Kidney (tissue), 13 donors: ENCODE measurements at regions not wholly inside any gene's neighbourhood (a gene's known extent, or its start where the extent isn't known, plus 50 kb on each side); places are given as distances from the start of the nearest gene placed in this dataset.

Experiments
- DNase-seq, 5 donors: peaks; one replicate each; pipeline ENCODE4 v3.0.0-alpha.2; 2013 to 2020
- FAIRE-seq: peaks from 2 replicates; lab custom pipeline; 2012; peaks lifted over from hg19 to GRCh38; lab: Jason Lieb, UNC
- H3K27ac ChIP-seq, 2 donors: one replicate each; pipeline ENCODE4 v1.7.0; 2013; ENCODE audit warnings: low read depth in 2 of 2, low read length in 2 of 2, inconsistent platforms in 1 of 2
- H3K27me3 ChIP-seq: one replicate; pipeline ENCODE4 v1.7.1; 2013; ENCODE audit warnings: low read length, inconsistent platforms; ENCODE audit not compliant: control insufficient read depth, insufficient read depth
- H3K36me3 ChIP-seq, 3 donors: one replicate each; pipeline versions ENCODE4 v1.7.0 to v1.7.1; 2013; ENCODE audit warnings: low read length in 3 of 3, control low read depth in 1 of 3, inconsistent platforms in 1 of 3; ENCODE audit not compliant: insufficient read depth in 3 of 3, control insufficient read depth in 2 of 3
- H3K4me1 ChIP-seq, 3 donors: one replicate each; pipeline versions ENCODE4 v1.7.0 to v1.7.1; 2013; ENCODE audit warnings: low read length in 3 of 3, inconsistent platforms in 1 of 3, low read depth in 1 of 3; ENCODE audit not compliant: control insufficient read depth in 2 of 3, insufficient read depth in 2 of 3
- H3K4me3 ChIP-seq, 3 donors: one replicate each; pipeline versions ENCODE4 v1.7.0 to v1.8.1; 2013; ENCODE audit warnings: low read length in 3 of 3, control low read depth in 1 of 3, inconsistent platforms in 1 of 3
- H3K9ac ChIP-seq, 3 donors: one replicate each; pipeline versions ENCODE4 v1.7.0 to v1.7.1; 2013; ENCODE audit warnings: low read length in 3 of 3, control low read depth in 1 of 3, inconsistent platforms in 1 of 3
- H3K9me3 ChIP-seq, 3 donors: one replicate each; pipeline versions ENCODE4 v1.7.0 to v1.7.1; 2013; ENCODE audit warnings: low read length in 3 of 3, control low read depth in 1 of 3, inconsistent platforms in 1 of 3; ENCODE audit not compliant: control insufficient read depth in 2 of 3, insufficient read depth in 1 of 3
- intact Hi-C: fragments of 100-400 bp; cut with DNase I; formaldehyde crosslinking; loops from one replicate; pipeline ENCODE4 v1.11.1; 2022
- TF ChIP-seq, protein P1 (sequence below): IDR thresholded peaks from 3 replicates; pipeline ENCODE4 v1.5.1; 2012; ENCODE audit warnings: mild to moderate bottlenecking, moderate library complexity, borderline replicate concordance; ENCODE audit not compliant: insufficient read depth; ENCODE audit errors: extremely low read depth
- donor health status: control.
- donor health status: control.
- donor health status: control.
- donor health status: control.
- donor health status: control.
- donor health status: DM: yes; HTN: yes; CAD: no.
- donor health status: Normal renal cell carcinoma (clear cell type).

DNA sequence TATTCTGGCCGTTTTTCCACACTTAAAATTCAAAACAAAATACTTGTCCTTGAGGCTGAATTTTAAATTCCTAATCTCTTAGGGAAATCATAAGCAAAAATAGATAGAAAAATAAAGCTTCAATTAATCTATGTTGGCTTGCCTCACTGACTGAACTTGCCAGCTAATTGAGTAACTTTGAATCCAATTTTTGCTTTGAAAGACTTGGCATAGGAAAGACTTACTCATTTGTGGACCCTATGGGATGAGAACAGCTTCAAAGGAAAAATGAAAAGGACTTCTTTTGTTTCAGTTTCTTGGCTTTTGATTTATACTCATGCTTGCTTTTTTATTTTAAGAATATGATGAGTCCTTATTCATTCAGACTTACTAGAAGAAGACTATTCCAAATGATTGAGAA lies 370.7 kb upstream of the RARB start:
- Histone ChIP-seq H3K4me1 (no peaks in the 10 kb centered on the region), H3K9me3 (no peaks in the 10 kb centered on the region), H3K9ac (no peak overlapping the region), H3K27ac (no peak overlapping the region), H3K4me3 (no peak overlapping the region), H3K36me3 (no peaks in the 10 kb centered on the region), H3K27me3 (no peaks in the 10 kb centered on the region)
- DNase-seq (no peak), FAIRE-seq (no peak)
- intact Hi-C loops: no loop called here
- TF ChIP-seq, protein P1, sequence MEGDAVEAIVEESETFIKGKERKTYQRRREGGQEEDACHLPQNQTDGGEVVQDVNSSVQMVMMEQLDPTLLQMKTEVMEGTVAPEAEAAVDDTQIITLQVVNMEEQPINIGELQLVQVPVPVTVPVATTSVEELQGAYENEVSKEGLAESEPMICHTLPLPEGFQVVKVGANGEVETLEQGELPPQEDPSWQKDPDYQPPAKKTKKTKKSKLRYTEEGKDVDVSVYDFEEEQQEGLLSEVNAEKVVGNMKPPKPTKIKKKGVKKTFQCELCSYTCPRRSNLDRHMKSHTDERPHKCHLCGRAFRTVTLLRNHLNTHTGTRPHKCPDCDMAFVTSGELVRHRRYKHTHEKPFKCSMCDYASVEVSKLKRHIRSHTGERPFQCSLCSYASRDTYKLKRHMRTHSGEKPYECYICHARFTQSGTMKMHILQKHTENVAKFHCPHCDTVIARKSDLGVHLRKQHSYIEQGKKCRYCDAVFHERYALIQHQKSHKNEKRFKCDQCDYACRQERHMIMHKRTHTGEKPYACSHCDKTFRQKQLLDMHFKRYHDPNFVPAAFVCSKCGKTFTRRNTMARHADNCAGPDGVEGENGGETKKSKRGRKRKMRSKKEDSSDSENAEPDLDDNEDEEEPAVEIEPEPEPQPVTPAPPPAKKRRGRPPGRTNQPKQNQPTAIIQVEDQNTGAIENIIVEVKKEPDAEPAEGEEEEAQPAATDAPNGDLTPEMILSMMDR: no peak

DNA sequence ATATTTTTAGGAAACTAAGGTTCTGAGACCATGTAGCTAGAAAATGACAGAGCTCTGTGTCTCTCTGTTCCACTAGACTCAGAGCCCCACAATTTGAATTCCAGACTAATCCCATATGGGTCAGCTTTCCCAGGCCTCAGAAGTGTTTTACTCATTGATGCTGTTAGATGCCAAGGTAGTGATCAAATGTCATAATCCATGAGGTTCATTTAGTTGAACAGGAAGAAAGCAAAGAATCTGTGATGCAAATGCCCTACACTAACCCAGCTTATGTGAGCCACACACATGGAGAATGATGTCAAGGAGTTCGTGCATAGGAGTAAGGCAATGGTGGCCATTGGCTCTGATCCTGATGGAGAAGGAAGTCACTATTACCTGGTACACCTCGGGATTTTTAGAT lies 363.4 kb upstream of the RARB start:
- TF ChIP-seq, protein P1: no peak
- intact Hi-C loops: no loop called here
- DNase-seq (no peak), FAIRE-seq (no peak)
- H3K9ac ChIP-seq: no peak overlapping the region
- H3K27ac ChIP-seq: no peak overlapping the region
- H3K4me3 ChIP-seq: no peak overlapping the region
- no peaks in the 10 kb centered on the region for H3K9me3 ChIP-seq
- no peaks in the 10 kb centered on the region for H3K36me3 ChIP-seq
- H3K4me1 ChIP-seq: no peaks in the 10 kb centered on the region
- no peaks in the 10 kb centered on the region for H3K27me3 ChIP-seq

DNA sequence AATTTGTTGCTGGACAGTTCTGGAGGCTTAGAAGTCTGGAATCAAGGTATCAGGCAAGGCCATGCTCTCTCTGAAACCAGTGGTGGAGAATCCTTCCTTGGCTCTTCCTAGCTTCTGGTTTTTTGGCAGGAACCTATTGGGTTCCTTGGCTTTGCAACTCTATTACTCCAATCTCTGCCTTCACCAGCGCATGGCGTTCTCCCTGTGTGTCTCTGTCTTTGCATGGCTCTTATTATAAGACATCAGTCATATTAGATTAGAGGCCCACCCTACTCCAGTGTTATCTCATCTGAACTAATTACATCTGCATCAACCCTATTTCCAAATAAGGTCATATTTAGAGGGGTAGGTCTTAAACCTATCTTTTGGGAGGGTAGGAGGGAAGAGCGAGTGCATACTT lies 358.1 kb upstream of the RARB start:
- Histone ChIP-seq H3K4me1 (peaks cover 0 to 6% (median 0%) of the 10 kb centered on the region in 3 donors), H3K27ac (no peak overlapping the region), H3K9ac (no peak overlapping the region), H3K36me3 (no peaks in the 10 kb centered on the region), H3K4me3 (no peak overlapping the region), H3K27me3 (no peaks in the 10 kb centered on the region), H3K9me3 (no peaks in the 10 kb centered on the region)
- intact Hi-C loops: no loop called here
- FAIRE-seq: no peak
- TF ChIP-seq, protein P1: no peak
- no peak for DNase-seq

DNA sequence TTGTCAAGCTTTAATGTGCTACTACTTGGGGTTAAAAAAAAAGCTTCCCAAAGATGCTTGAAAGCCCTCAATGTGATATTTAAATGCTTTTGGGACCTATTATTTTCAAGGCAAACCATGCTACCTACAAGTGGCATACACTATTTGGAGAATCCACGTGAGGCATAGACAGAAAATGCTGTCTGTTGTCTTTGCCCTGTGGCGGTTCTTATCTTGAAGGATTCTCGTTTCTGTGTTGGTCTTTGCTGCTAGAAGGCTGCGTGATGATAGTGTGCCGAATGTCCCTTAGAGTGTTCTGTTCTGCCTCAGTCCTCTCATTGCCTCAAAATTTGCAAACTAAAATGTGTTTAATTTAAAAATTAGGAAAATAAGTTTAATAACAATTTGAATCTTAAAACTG lies 356.2 kb upstream of the RARB start:
- Histone ChIP-seq H3K9me3 (no peaks in the 10 kb centered on the region), H3K9ac (no peak overlapping the region), H3K36me3 (no peaks in the 10 kb centered on the region), H3K4me1 (peaks cover 0 to 6% (median 0%) of the 10 kb centered on the region in 3 donors), H3K4me3 (no peak overlapping the region), H3K27ac (no peak overlapping the region), H3K27me3 (no peaks in the 10 kb centered on the region)
- TF ChIP-seq, protein P1: no peak
- no peak for DNase-seq
- FAIRE-seq: no peak
- intact Hi-C loops: no loop called here
